Ishikawa (cell line): ENCODE measurements at regions not wholly inside any gene's neighbourhood (a gene's known extent, or its start where the extent isn't known, plus 50 kb on each side); places are given as distances from the start of the nearest gene placed in this dataset.

Experiments
- CEBPB ChIP-seq: IDR thresholded peaks from 2 replicates; pipeline ENCODE4 v1.6.1; 2012
- CREB1 ChIP-seq: IDR thresholded peaks from 2 replicates; pipeline ENCODE4 v1.6.1; 2012; ENCODE audit warnings: low read depth
- EGR1 ChIP-seq: IDR thresholded peaks from 2 replicates; pipeline ENCODE4 v1.6.1; 2012
- EP300 ChIP-seq: IDR thresholded peaks from 2 replicates; pipeline ENCODE4 v1.6.1; 2012; ENCODE audit warnings: borderline replicate concordance
- FOXM1 ChIP-seq: IDR thresholded peaks from 2 replicates; pipeline ENCODE4 v1.6.1; 2012; ENCODE audit warnings: low read depth, borderline replicate concordance
- NFIC ChIP-seq: IDR thresholded peaks from 2 replicates; pipeline ENCODE4 v1.6.1; 2012
- RAD21 ChIP-seq: IDR thresholded peaks from 2 replicates; pipeline ENCODE4 v1.6.1; 2012; ENCODE audit warnings: low read depth
- TAF1 ChIP-seq: IDR thresholded peaks from 2 replicates; pipeline ENCODE4 v1.6.1; 2012; ENCODE audit warnings: low read depth, mild to moderate bottlenecking
- TCF12 ChIP-seq: IDR thresholded peaks from 2 replicates; pipeline ENCODE4 v1.6.1; 2012; ENCODE audit warnings: low read depth
- TEAD4 ChIP-seq: IDR thresholded peaks from 2 replicates; pipeline ENCODE4 v1.6.1; 2012
- YY1 ChIP-seq: IDR thresholded peaks from 2 replicates; pipeline ENCODE4 v1.6.1; 2012; ENCODE audit warnings: low read depth
- ZBTB7A ChIP-seq: IDR thresholded peaks from 2 replicates; pipeline ENCODE4 v1.6.1; 2012; ENCODE audit warnings: low read depth
- TF ChIP-seq, protein P1 (sequence below): IDR thresholded peaks from 2 replicates; pipeline ENCODE4 v1.6.1; 2012
- TF ChIP-seq, protein P2 (sequence below): IDR thresholded peaks from 2 replicates; pipeline ENCODE4 v1.6.1; 2012
- TF ChIP-seq, protein P3 (sequence below): IDR thresholded peaks from 2 replicates; pipeline ENCODE4 v1.6.1; 2012; ENCODE audit warnings: low read depth, mild to moderate bottlenecking

DNA sequence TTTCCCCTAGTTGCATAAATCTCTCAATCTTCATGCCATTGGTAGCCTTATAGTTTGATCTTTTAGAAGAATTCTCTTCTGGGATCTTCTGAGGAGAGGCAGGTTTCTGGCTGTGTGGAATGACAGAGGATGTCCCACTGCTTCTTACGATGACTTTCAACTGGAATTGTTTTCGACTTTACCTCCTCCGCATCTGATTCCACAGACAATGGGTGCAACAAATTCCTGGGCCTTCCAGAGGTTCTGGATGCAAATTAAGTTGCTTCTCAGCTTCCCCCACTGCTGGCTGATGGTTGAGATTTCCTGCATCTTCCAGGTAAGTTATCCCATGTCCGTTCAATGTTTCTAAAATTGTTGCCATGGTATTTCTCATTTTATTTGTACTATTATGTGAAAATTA lies 142.3 kb upstream of the TSC22D1 start:
- no peak for TF ChIP-seq YY1
- no peak for TF ChIP-seq CEBPB
- TF ChIP-seq ZBTB7A = no peak
- TF ChIP-seq NFIC = no peak
- TF ChIP-seq TEAD4 = no peak
- TF ChIP-seq TCF12 = no peak
- no peak for TF ChIP-seq RAD21
- TF ChIP-seq TAF1 = no peak
- no peak for TF ChIP-seq EP300
- TF ChIP-seq CREB1 = no peak
- TF ChIP-seq, protein P1, sequence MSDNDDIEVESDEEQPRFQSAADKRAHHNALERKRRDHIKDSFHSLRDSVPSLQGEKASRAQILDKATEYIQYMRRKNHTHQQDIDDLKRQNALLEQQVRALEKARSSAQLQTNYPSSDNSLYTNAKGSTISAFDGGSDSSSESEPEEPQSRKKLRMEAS = no peak
- TF ChIP-seq, protein P2, sequence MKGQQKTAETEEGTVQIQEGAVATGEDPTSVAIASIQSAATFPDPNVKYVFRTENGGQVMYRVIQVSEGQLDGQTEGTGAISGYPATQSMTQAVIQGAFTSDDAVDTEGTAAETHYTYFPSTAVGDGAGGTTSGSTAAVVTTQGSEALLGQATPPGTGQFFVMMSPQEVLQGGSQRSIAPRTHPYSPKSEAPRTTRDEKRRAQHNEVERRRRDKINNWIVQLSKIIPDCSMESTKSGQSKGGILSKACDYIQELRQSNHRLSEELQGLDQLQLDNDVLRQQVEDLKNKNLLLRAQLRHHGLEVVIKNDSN = no peak
- no peak for TF ChIP-seq EGR1
- TF ChIP-seq, protein P3, sequence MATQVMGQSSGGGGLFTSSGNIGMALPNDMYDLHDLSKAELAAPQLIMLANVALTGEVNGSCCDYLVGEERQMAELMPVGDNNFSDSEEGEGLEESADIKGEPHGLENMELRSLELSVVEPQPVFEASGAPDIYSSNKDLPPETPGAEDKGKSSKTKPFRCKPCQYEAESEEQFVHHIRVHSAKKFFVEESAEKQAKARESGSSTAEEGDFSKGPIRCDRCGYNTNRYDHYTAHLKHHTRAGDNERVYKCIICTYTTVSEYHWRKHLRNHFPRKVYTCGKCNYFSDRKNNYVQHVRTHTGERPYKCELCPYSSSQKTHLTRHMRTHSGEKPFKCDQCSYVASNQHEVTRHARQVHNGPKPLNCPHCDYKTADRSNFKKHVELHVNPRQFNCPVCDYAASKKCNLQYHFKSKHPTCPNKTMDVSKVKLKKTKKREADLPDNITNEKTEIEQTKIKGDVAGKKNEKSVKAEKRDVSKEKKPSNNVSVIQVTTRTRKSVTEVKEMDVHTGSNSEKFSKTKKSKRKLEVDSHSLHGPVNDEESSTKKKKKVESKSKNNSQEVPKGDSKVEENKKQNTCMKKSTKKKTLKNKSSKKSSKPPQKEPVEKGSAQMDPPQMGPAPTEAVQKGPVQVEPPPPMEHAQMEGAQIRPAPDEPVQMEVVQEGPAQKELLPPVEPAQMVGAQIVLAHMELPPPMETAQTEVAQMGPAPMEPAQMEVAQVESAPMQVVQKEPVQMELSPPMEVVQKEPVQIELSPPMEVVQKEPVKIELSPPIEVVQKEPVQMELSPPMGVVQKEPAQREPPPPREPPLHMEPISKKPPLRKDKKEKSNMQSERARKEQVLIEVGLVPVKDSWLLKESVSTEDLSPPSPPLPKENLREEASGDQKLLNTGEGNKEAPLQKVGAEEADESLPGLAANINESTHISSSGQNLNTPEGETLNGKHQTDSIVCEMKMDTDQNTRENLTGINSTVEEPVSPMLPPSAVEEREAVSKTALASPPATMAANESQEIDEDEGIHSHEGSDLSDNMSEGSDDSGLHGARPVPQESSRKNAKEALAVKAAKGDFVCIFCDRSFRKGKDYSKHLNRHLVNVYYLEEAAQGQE = no peak
- TF ChIP-seq FOXM1 = no peak

DNA sequence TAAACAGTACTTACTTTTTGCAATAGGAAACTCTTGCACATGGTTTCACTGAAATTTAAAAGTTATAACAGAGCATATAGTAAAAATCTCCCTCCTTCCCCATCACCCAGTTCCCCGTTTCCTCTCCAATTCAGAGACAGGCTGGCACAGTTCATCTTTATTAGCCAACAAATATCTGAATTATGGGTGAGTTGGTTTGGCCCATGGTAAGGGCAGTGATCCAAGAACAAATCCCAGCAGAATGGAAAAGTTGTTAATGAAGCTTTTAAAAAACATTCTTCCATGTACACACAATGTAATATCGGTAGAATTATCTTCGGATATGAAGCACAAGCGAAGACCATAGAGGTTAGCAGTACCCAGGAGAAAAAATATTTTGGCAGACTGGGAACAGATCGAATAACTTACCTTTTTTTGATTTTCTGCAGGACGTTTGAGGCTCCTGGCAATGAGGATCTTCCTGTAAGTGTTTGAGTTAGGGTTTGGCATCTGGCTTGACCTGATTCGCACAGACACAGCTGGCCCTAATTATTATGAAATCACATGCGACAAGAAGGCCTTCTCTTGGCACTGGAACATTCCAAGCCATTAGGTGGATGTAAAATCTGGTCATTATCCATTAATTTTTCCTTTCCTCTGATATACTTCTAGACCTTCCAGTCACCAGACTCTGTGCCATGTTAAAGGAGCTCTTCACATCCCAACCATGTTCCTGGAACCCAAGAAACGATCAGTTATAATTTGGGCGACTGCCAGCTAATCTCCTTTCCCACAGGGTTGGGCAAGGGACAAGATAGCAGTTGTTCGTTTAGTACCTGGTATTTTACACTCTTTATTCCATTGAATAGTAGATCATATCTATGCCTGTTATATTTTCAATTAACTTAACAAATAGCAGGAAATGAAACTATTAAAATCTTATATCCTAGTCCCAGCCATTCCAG lies 139.4 kb upstream of the TSC22D1 start:
- TF ChIP-seq CEBPB (no peak), FOXM1 (no peak), ZBTB7A (no peak), NFIC (no peak), RAD21 (no peak), TEAD4 (no peak), EP300 (no peak), YY1 (no peak), CREB1 (no peak), TCF12 (no peak), EGR1 (no peak), TAF1 (no peak)
- TF ChIP-seq, protein P3 = no peak
- TF ChIP-seq, protein P2 = no peak

DNA sequence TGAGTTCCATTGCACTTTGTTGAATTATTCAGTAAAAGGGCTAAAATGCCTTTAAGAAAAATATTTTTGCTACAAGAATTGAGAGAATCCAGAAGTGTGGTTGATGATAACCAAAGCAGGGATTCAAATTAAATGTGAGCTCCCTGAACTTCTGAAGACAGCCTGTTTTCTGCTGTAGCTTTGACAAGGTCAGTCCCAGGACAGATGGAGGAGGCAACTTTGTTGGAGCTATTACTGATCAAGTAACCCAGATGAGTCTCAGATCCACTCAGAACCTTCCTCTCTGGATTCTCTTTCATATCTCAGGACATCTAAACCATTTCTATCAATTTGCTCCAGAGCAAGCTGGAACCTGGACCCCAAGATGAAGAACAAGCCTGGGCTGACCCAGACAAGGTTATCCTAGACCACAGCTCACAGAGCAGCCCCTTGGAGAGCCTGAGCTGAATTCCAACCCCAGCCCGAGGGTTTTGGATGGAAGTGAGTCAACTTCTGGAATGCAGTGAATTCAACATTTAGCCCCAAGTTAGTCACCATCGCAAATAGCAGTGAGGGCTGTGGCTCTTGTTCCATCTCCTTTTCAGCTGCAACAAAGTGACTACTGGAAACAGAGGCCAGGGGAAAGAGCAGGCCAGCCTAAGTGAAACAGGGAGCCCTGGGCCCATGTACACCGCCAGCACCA lies 137.8 kb upstream of the TSC22D1 start:
- TF ChIP-seq TEAD4 (peak; percentile 68), EP300 (no peak)

DNA sequence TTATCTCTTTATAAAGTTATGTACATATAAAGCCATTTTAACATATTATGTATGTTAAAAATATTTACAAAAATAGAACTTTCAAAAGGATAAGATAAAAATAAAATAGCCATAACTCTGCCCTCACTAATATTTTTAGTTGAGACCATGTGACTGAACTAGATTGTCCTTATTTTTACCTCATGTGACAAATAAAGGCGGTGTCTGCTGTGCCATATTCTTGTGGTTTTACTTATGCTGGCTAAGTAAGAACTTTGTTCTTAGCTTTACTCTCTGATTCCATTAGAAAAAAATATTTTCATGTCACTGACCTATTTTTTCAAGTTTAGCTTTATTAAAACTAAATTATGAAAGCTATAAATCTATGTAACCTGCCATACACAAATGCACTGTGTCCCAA lies 135.6 kb upstream of the TSC22D1 start:
- TF ChIP-seq ZBTB7A = no peak
- TF ChIP-seq CEBPB = no peak
- no peak for TF ChIP-seq EGR1

DNA sequence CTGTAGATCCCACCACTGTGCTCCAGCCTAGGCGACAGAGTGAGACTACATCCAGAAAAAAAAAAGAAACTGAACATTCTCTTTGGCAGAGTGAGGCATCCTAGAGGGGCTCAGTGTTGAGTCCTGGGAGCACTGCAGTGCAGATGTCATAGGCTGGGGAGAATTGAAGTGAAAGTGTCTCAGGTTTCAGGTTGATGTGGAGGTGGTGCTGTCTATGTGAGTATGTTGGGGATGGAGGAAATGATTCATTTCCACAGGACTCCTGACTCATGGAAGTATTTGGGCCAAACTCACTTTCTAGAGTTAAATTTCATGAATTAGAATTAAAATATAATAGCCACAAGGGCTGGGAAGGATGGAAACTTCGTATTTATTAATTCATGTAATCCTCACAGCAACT lies 134.4 kb upstream of the TSC22D1 start:
- TF ChIP-seq TCF12 (peak; percentile 36; the same call in 1 of the 2 replicates), YY1 (no peak), CEBPB (no peak), RAD21 (no peak), ZBTB7A (no peak)
- TF ChIP-seq, protein P1 = no peak
- TF ChIP-seq, protein P2 = no peak

DNA sequence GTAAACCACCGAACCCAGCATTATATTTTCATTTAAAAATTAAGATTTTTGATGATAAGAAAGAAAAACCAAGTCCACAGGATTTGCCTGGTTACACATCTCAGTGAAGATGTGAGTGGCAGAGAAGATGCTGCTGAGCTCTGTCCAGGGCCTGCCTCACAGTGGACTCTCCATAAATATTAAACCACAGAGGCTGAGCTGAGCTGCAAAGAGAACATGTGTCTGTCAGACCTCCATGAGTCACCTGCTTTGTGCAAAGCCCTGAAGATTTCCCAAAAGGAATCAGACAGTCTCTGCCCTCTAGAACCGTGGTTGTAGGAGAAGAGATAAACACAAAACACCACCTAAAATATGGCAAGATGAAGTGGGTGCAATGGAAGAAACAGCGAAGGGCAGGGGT lies 127.2 kb upstream of the TSC22D1 start:
- TF ChIP-seq TCF12 = no peak
- TF ChIP-seq EP300 = no peak
- TF ChIP-seq, protein P2 = no peak
- TF ChIP-seq RAD21 = no peak
- TF ChIP-seq ZBTB7A = no peak
- TF ChIP-seq, protein P3 = no peak
- no peak for TF ChIP-seq CREB1
- TF ChIP-seq TEAD4 = no peak
- no peak for TF ChIP-seq CEBPB
- no peak for TF ChIP-seq NFIC
- TF ChIP-seq YY1 = no peak
- no peak for TF ChIP-seq TAF1
- TF ChIP-seq FOXM1 = no peak
- TF ChIP-seq, protein P1 = no peak
- no peak for TF ChIP-seq EGR1
